ENCODE measurements at regions not wholly inside any gene's neighbourhood (a gene's known extent, or its start where the extent isn't known, plus 50 kb on each side); places are given as distances from the start of the nearest gene placed in this dataset.
"Not testable (repeated sequence)": the region's sequence is repeated elsewhere in the genome, so short reads cannot be mapped to it uniquely, and the experiment has no call there.

DNA sequence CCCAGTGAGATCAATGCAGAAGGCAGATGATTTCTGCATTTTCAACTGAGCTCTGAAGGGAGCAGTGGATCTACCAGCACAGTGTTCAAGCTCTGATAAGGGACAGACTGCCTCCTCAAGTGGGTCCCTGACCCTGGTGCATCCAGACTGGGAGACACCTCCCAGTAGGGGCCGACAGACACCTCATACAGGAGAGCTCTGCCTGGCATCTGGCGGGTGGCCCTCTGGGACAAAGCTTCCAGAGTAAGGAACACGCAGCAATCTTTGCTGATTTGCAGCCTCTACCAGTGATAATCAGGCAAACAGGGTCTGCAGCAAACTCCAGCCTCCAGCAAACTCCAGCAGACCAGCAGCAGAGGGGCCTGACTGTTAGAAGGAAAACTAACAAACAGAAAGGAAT lies 152.9 kb upstream of the CCDC196 start:
- TF ChIP-seq EP300, CTCF, POLR2A (IDR thresholded peaks at IDR 0.05): not testable (repeated sequence)
